HG03159 (cell line): ENCODE measurements at regions not wholly inside any gene's neighbourhood (a gene's known extent, or its start where the extent isn't known, plus 50 kb on each side); places are given as distances from the start of the nearest gene placed in this dataset.
"Not testable (repeated sequence)": the region's sequence is repeated elsewhere in the genome, so short reads cannot be mapped to it uniquely, and the experiment has no call there.

Experiments
- ATAC-seq: cut with Tn5 transposase; IDR thresholded peaks from one replicate; pipeline ENCODE4 v1.9.1; 2021; ENCODE audit warnings: mild to moderate bottlenecking, moderate library complexity; ENCODE audit not compliant: unreplicated experiment

GRCh38 chr12:65721541-65722190, 102.6 kb upstream of the HMGA2 start:
- ATAC-seq: no peak

GRCh38 chr12:65725376-65725775, 98.9 kb upstream of the HMGA2 start:
- no peak for ATAC-seq

- no peak for ATAC-seq
These were observed 95.8 kb upstream of the HMGA2 start for GRCh38 chr12:65728455-65728847.

- no peak for ATAC-seq
These were observed 95.2 kb upstream of the HMGA2 start for GRCh38 chr12:65728848-65729793.

- ATAC-seq: no peak
These were observed 92.5 kb upstream of the HMGA2 start for GRCh38 chr12:65731771-65732170.

GRCh38 chr12:65733643-65734042, 90.6 kb upstream of the HMGA2 start:
- ATAC-seq: not testable (repeated sequence)

- ATAC-seq: no peak
These were observed 90.1 kb upstream of the HMGA2 start for GRCh38 chr12:65734226-65734625.

- no peak for ATAC-seq
These were observed 84.7 kb upstream of the HMGA2 start for GRCh38 chr12:65739606-65740005.

GRCh38 chr12:65740506-65740872, 83.8 kb upstream of the HMGA2 start:
- no peak for ATAC-seq

- ATAC-seq: peak; percentile 66
These were observed 83.2 kb upstream of the HMGA2 start for GRCh38 chr12:65740873-65741600.

- no peak for ATAC-seq
These were observed 82.6 kb upstream of the HMGA2 start for GRCh38 chr12:65741656-65742017.

GRCh38 chr12:65742018-65743010, 82.0 kb upstream of the HMGA2 start:
- no peak for ATAC-seq

GRCh38 chr12:65744236-65744840, 79.9 kb upstream of the HMGA2 start:
- ATAC-seq: not testable (repeated sequence)

- ATAC-seq: no peak
These were observed 76.9 kb upstream of the HMGA2 start for GRCh38 chr12:65747338-65747737.

- ATAC-seq: no peak
These were observed 76.0 kb upstream of the HMGA2 start for GRCh38 chr12:65748332-65748731.

- ATAC-seq: no peak
These were observed 70.0 kb upstream of the HMGA2 start for GRCh38 chr12:65754290-65754689.

GRCh38 chr12:65754744-65755595, 69.3 kb upstream of the HMGA2 start:
- ATAC-seq: no peak

GRCh38 chr12:65755596-65755978, 68.7 kb upstream of the HMGA2 start:
- ATAC-seq: no peak

GRCh38 chr12:65756267-65756666, 68.0 kb upstream of the HMGA2 start:
- ATAC-seq: no peak
